Astrocyte of the hippocampus (primary cell): ENCODE measurements at regions not wholly inside any gene's neighbourhood (a gene's known extent, or its start where the extent isn't known, plus 50 kb on each side); places are given as distances from the start of the nearest gene placed in this dataset.

Source experiments
- DNase-seq: peaks from one replicate; pipeline ENCODE4 v3.0.0; 2011; ENCODE audit warnings: low read depth, low spot score

GRCh38 chr2:46850742-46851141, 64.9 kb downstream of the MCFD2 start:
- DNase-seq: peak; percentile 95

GRCh38 chr2:46849721-46850556, 65.7 kb downstream of the MCFD2 start:
- peak; percentile 78 for DNase-seq

GRCh38 chr2:46849046-46849715, 66.4 kb downstream of the MCFD2 start:
- peak; percentile 63 for DNase-seq

- peak; percentile 46 for DNase-seq
Measured at GRCh38 chr2:46848447-46848846, 67.2 kb downstream of the MCFD2 start.

- peak; percentile 55 for DNase-seq
Measured at GRCh38 chr2:46847726-46848412, 67.7 kb downstream of the MCFD2 start.

GRCh38 chr2:46847185-46847710, 68.4 kb downstream of the MCFD2 start:
- peak; percentile 97 for DNase-seq

GRCh38 chr2:46846536-46846935, 69.1 kb downstream of the MCFD2 start:
- peak; percentile 46 for DNase-seq

GRCh38 chr2:46845542-46846486, 69.8 kb downstream of the MCFD2 start:
- DNase-seq: no peak

- no peak for DNase-seq
Measured at GRCh38 chr2:46844443-46844842, 71.2 kb downstream of the MCFD2 start.

GRCh38 chr2:46844034-46844433, 71.6 kb downstream of the MCFD2 start:
- DNase-seq: no peak

- DNase-seq: no peak
Measured at GRCh38 chr2:46843316-46843715, 72.3 kb downstream of the MCFD2 start.

GRCh38 chr2:46842876-46843275, 72.7 kb downstream of the MCFD2 start:
- DNase-seq: no peak

- DNase-seq: no peak
Measured at GRCh38 chr2:46841621-46842020, 74.0 kb downstream of the MCFD2 start.

GRCh38 chr2:46839045-46839444, 76.6 kb downstream of the MCFD2 start:
- DNase-seq: no peak

- no peak for DNase-seq
Measured at GRCh38 chr2:46837704-46838103, 77.9 kb downstream of the MCFD2 start.

GRCh38 chr2:46837112-46837454, 78.5 kb downstream of the MCFD2 start:
- no peak for DNase-seq

GRCh38 chr2:46836295-46837111, 79.1 kb downstream of the MCFD2 start:
- peak; percentile 85 for DNase-seq

GRCh38 chr2:46835520-46835919, 80.1 kb downstream of the MCFD2 start:
- DNase-seq: no peak

- no peak for DNase-seq
Measured at GRCh38 chr2:46832543-46832942, 83.1 kb downstream of the MCFD2 start.

- no peak for DNase-seq
Measured at GRCh38 chr2:46831869-46832265, 83.7 kb downstream of the MCFD2 start.
